Heart left ventricle (tissue), 13 donors: ENCODE measurements at regions not wholly inside any gene's neighbourhood (a gene's known extent, or its start where the extent isn't known, plus 50 kb on each side); places are given as distances from the start of the nearest gene placed in this dataset.

Experiments
- POLR2A ChIP-seq, 2 donors: fragments of 450-650 bp; IDR thresholded peaks; one replicate each; pipeline ENCODE4 v1.6.1; 2017; ENCODE audit warnings: antibody characterized with exemption in 2 of 2, mild to moderate bottlenecking in 2 of 2, moderate library complexity in 2 of 2
- TF ChIP-seq, protein P1 (sequence below), 12 donors: fragments of 200-600 bp; sonication (generic) in 4 of 12; IDR thresholded peaks; one replicate each; pipeline versions ENCODE4 v1.5.0 to v1.8.0; 2018 to 2022; ENCODE audit warnings: antibody characterized with exemption in 12 of 12, mild to moderate bottlenecking in 5 of 12
- donor health status: ischemic (EF 13 %, LVEDD 7.1; RV severe dilation, severe dysfunction).
- donor health status: DM: no; HTN: yes; CAD: no.
- donor health status: DM: no; HTN: no; CAD: no.
- donor health status: ischemic (EF 25% LVEDD 6.9; RV normal size, moderate dysfunction).
- donor health status: ischemic (EF 25% LVEDD 5.7; RV mildly dilated, moderate dysfunction).
- donor health status: ischemic (EF 35%, LVEDD 5.7; RV mildly dilated, moderate dysfunction).
- donor health status: nonischemic (EF 11% LVEDD 7.7; RV severe dilation, severe dysfunction).
- donor health status: DM: yes; HTN: yes; CAD: no.
- donor health status: PGD.
- donor health status: ischemic (EF 29% LVEDD 5.4; RV normal size, mild dysfunction).
- donor health status: nonischemic (EF 23%, LVEDD 6.1; RV moderate dilation, normal function).

DNA sequence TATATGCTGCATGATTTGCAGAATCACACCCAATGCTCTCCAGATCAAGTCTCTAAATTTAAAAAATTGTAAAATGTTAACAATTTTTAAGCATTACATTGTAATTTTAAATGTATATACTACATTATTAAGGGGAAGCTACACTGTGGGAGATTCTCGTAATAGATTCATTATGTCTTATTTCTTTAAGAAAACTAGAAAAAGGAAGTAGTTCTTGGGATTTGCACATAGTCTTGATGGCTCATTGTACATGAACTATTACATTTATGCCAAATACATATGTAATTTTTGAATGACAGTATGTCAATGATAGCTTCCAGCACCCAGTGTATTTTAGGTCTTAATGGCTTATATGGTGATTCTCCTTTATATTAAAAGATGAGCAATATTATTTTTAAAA lies 250.3 kb downstream of the PTPRC start:
- TF ChIP-seq, protein P1, sequence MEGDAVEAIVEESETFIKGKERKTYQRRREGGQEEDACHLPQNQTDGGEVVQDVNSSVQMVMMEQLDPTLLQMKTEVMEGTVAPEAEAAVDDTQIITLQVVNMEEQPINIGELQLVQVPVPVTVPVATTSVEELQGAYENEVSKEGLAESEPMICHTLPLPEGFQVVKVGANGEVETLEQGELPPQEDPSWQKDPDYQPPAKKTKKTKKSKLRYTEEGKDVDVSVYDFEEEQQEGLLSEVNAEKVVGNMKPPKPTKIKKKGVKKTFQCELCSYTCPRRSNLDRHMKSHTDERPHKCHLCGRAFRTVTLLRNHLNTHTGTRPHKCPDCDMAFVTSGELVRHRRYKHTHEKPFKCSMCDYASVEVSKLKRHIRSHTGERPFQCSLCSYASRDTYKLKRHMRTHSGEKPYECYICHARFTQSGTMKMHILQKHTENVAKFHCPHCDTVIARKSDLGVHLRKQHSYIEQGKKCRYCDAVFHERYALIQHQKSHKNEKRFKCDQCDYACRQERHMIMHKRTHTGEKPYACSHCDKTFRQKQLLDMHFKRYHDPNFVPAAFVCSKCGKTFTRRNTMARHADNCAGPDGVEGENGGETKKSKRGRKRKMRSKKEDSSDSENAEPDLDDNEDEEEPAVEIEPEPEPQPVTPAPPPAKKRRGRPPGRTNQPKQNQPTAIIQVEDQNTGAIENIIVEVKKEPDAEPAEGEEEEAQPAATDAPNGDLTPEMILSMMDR (IDR thresholded peaks at IDR 0.05), result no peak
- TF ChIP-seq POLR2A (IDR thresholded peaks at IDR 0.05), result no peak
